ENCODE measurements at regions not wholly inside any gene's neighbourhood (a gene's known extent, or its start where the extent isn't known, plus 50 kb on each side); places are given as distances from the start of the nearest gene placed in this dataset.

DNA sequence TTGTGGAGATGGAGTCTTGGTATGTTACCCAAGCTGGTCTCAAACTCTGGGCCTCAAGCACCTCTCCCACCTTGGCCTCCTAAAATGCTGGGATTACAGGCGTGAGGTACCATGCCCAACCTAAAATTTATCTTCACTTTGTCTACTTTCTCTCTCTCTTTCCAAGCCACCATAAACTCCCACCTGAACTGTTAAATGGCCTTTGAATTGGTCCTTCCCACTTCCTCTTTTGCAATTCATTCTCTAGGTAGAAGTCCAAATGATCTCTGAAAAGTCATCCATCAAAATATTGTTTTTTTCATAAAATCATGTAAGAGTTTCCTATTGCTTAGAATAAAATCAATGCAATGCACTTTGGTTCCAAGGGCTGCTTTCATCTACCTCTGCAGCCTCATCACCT is 90.1 kb upstream of the CELF2 start:
- Histone ChIP-seq H3K4me1 (no peaks in the 10 kb centered on the region), H3K27ac (no peak overlapping the region), H3K9me3 (no peaks in the 10 kb centered on the region), H3K4me3 (no peak overlapping the region), H3K27me3 (no peaks in the 10 kb centered on the region), H3K36me3 (no peaks in the 10 kb centered on the region)
- WGBS, 2 donors = 89 to 100% methylated on average over 1 of the region's 1 CpG
- intact Hi-C loops (cut with DNase I) = no loop called here
- DNase-seq = no peak
- TF ChIP-seq POLR2A (IDR thresholded peaks at IDR 0.05) = no peak
- TF ChIP-seq, protein P1, sequence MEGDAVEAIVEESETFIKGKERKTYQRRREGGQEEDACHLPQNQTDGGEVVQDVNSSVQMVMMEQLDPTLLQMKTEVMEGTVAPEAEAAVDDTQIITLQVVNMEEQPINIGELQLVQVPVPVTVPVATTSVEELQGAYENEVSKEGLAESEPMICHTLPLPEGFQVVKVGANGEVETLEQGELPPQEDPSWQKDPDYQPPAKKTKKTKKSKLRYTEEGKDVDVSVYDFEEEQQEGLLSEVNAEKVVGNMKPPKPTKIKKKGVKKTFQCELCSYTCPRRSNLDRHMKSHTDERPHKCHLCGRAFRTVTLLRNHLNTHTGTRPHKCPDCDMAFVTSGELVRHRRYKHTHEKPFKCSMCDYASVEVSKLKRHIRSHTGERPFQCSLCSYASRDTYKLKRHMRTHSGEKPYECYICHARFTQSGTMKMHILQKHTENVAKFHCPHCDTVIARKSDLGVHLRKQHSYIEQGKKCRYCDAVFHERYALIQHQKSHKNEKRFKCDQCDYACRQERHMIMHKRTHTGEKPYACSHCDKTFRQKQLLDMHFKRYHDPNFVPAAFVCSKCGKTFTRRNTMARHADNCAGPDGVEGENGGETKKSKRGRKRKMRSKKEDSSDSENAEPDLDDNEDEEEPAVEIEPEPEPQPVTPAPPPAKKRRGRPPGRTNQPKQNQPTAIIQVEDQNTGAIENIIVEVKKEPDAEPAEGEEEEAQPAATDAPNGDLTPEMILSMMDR (IDR thresholded peaks at IDR 0.05) = no peak

DNA sequence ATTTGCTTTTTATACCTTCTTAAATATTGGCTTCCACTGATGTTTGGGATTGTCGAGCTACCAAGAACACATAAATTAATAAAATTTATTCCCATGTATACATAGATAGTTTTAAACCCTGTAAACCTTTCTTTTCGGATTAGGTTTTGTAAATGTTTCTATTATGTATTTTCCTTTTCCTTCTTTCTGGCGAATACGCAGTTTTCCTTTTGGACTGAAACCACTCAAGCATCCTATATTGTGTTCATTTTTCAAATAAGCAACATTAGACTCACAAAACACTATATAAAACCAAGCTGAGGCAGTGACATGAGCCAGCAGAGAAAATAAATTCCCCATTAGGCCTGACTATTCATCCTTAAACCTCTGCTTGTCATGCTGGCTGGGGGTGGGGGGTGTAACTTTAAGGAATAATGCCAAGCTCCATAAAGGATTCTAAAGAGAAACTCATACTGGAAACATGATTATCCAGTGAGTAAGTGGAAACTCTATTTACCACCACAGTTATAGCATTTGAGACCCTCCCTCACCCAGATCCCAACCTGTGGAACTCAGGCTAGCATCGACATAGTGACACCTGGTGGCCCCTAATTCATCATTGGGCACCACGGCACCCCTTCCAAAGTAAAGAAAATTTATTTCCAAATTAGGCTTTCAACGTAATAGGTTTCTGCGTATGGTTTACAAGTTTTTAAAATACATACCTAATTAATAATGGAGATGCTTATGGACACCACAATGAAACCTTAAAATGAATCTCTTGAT is 86.5 kb upstream of the CELF2 start:
- no peak for DNase-seq
- Histone ChIP-seq H3K4me3 (no peak overlapping the region), H3K27me3 (no peaks in the 10 kb centered on the region), H3K36me3 (no peaks in the 10 kb centered on the region), H3K9me3 (no peaks in the 10 kb centered on the region), H3K4me1 (no peaks in the 10 kb centered on the region), H3K27ac (no peak overlapping the region)
- 80 to 86% methylated on average over 8 of the region's 8 CpGs for WGBS, 2 donors
- intact Hi-C loops (cut with DNase I) = no loop called here
- TF ChIP-seq, protein P1 (IDR thresholded peaks at IDR 0.05) = no peak
- TF ChIP-seq POLR2A (IDR thresholded peaks at IDR 0.05) = no peak

DNA sequence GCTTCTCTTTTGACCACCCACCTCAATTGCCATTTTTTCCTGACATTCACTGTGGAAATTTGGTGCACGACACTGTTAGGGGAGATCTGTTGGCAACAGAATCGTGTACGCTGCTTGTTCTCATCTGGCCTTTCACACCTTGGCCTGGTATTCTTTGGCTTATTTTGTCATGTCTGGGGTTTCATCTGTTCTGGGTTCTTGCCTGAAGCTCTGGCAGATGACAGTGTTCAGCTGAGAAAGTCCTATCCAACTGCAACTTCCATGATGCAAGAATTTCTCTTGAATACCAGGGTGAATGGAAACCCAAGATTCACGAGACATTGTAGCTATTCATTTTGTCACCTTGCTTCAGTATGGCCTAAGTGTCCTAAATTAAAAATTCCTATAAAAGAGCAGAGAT is 82.6 kb upstream of the CELF2 start:
- WGBS, 2 donors = 92 to 93% methylated on average over 4 of the region's 4 CpGs
- no peak overlapping the region for H3K27ac ChIP-seq
- H3K4me1 ChIP-seq = no peaks in the 10 kb centered on the region
- no peak for TF ChIP-seq POLR2A (IDR thresholded peaks at IDR 0.05)
- TF ChIP-seq, protein P1 (IDR thresholded peaks at IDR 0.05) = no peak
- H3K27me3 ChIP-seq = no peaks in the 10 kb centered on the region
- no peaks in the 10 kb centered on the region for H3K36me3 ChIP-seq
- DNase-seq = no peak
- H3K9me3 ChIP-seq = no peaks in the 10 kb centered on the region
- intact Hi-C loops (cut with DNase I) = no loop called here
- H3K4me3 ChIP-seq = no peak overlapping the region

DNA sequence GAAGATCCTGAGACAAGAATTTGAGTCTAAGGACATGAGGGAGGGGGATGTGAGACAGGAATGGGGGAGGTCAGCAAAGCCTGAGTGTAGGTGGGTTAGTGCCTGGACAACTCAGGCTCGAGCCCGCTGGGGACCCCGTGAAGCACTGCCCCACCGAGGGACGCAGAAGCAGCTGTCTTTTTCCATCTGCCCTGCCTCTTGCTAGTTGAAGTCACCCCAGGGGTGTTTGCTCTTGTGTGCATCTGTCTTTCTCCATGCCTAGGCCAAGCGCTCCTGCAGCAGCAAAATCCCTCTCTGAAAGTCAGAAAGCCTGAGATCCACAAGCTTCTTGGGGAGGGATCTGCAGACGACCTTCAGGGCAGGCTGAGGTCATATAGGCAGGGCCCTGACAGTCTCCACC is 79.0 kb upstream of the CELF2 start:
- Histone ChIP-seq H3K4me3 (no peak overlapping the region), H3K27ac (no peak overlapping the region), H3K9me3 (no peaks in the 10 kb centered on the region), H3K27me3 (no peaks in the 10 kb centered on the region), H3K36me3 (no peaks in the 10 kb centered on the region), H3K4me1 (no peaks in the 10 kb centered on the region)
- intact Hi-C loops (cut with DNase I) = no loop called here
- TF ChIP-seq, protein P1 (IDR thresholded peaks at IDR 0.05) = no peak
- no peak for TF ChIP-seq POLR2A (IDR thresholded peaks at IDR 0.05)
- no peak for DNase-seq
- WGBS, 2 donors = 88 to 100% methylated on average over 2 to 5 of the region's 7 CpGs

DNA sequence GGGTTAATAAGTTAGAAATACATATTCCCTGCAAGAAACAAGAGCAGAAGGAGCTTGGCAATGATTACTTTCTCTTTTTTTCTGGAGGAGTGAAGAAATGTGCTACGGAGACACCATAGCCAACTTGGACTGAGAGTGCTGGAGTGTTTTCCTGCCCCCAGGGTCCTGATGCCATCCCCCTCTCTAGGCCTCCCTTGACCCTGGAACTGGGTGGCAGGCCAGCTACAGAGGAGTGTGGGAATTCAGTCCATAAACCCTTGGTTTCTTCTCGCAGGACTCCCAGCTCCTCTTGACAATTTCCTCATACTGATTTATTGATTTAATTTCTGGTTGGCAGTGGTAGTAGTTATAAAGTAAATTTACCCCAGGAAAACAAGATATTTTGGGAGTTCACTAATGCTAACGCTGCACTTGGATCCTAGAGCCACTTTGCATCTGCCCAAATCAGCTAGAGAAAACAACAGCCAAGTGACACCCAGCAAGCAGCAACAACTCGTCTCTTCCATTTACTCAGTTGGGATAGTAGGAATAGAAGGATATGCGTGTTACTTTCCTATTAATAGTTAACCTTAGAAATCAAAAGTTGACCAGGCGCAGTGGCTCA is 76.4 kb upstream of the CELF2 start:
- intact Hi-C loops (cut with DNase I) = no loop called here
- no peaks in the 10 kb centered on the region for H3K4me1 ChIP-seq
- H3K27me3 ChIP-seq = no peaks in the 10 kb centered on the region
- no peaks in the 10 kb centered on the region for H3K36me3 ChIP-seq
- H3K9me3 ChIP-seq = peaks cover 0 to 8% (median 0%) of the 10 kb centered on the region in 3 donors
- no peak overlapping the region for H3K27ac ChIP-seq
- WGBS, 2 donors = 75 to 81% methylated on average over 6 of the region's 6 CpGs
- no peak for DNase-seq
- TF ChIP-seq POLR2A (IDR thresholded peaks at IDR 0.05) = no peak
- TF ChIP-seq, protein P1 (IDR thresholded peaks at IDR 0.05) = no peak
- H3K4me3 ChIP-seq = no peak overlapping the region

Measured in esophagus squamous epithelium (tissue), 5 donors.